ENCODE measurements at regions not wholly inside any gene's neighbourhood (a gene's known extent, or its start where the extent isn't known, plus 50 kb on each side); places are given as distances from the start of the nearest gene placed in this dataset.

DNA sequence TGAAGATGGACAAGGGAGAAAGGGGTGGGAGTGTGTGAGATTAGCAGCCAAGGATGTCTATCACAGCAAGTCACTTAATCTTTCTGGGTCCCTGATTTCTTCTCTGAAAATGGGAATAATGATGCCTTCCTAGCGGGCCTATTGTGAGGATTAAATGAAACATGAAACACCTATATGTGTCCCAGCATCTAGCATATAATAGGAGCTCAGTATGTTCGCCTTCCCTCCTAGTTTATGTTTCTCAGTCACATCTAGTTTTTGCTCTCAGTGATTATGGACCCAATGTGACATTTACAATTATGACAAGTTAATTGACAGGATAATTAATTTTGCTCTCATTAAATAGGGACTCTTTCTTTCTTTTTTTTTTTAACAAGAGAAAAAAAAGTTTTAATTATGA lies 252.9 kb downstream of the SNX13 start:
- H3K9me3 ChIP-seq: no peaks in the 10 kb centered on the region
- no peaks in the 10 kb centered on the region for H3K36me3 ChIP-seq
- no peak for DNase-seq
- no peak overlapping the region for H3K4me3 ChIP-seq
- H3K4me1 ChIP-seq: no peaks in the 10 kb centered on the region
- 74 to 80% methylated on average over 2 of the region's 2 CpGs for WGBS, 2 donors (ENCODE audit: low coverage in 1 of 2)
- no peaks in the 10 kb centered on the region for H3K27me3 ChIP-seq
- intact Hi-C loops (cut with DNase I; ENCODE audit: low total_unique reads): no loop called here
- H3K27ac ChIP-seq: no peak overlapping the region
- in situ Hi-C loops (cut with MboI; ENCODE audit: low pct_ligation_motif_present in 1 of 4, low pct_unique_long_range_greater_than_20kb in 1 of 4, low sequenced_read_pairs in 3 of 4): loop anchor here in 2 of 4 donors (25.0 kb wide), 1 partner anchor 650 kb away; no protein-coding TSS in a partner anchor
- no peak for TF ChIP-seq POLR2A (IDR thresholded peaks at IDR 0.05)
- TF ChIP-seq EP300 (IDR thresholded peaks at IDR 0.05; ENCODE audit: low read depth): no peak
- TF ChIP-seq, protein P1, sequence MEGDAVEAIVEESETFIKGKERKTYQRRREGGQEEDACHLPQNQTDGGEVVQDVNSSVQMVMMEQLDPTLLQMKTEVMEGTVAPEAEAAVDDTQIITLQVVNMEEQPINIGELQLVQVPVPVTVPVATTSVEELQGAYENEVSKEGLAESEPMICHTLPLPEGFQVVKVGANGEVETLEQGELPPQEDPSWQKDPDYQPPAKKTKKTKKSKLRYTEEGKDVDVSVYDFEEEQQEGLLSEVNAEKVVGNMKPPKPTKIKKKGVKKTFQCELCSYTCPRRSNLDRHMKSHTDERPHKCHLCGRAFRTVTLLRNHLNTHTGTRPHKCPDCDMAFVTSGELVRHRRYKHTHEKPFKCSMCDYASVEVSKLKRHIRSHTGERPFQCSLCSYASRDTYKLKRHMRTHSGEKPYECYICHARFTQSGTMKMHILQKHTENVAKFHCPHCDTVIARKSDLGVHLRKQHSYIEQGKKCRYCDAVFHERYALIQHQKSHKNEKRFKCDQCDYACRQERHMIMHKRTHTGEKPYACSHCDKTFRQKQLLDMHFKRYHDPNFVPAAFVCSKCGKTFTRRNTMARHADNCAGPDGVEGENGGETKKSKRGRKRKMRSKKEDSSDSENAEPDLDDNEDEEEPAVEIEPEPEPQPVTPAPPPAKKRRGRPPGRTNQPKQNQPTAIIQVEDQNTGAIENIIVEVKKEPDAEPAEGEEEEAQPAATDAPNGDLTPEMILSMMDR (IDR thresholded peaks at IDR 0.05): no peak
- no peak for TF ChIP-seq POLR2AphosphoS5 (IDR thresholded peaks at IDR 0.05)

DNA sequence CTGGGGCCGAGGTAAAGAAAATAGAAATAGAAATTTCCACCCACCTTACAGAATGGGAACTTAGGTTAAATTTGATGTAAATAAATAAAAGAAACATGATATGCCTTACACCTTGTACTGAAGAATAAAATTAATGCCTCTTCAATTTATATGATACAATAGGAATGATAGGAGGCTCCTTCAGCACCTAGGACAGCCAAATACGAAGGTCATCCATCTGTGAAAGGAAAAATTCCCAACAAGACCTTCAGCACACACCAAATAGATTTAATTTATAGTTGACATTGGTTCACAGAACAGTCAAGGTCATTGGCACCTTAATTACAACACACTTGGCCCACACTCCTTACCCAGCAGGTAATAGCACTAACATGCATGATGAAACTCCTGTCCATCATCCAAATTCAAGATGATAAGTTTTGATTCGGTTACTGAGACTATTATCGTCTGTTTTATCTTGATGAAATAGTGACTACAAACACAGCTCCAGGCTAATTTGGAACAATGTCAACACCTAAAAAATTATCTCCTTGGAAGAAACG lies 250.9 kb downstream of the SNX13 start:
- H3K36me3 ChIP-seq: no peaks in the 10 kb centered on the region
- TF ChIP-seq POLR2A (IDR thresholded peaks at IDR 0.05) (no peak), EP300 (IDR thresholded peaks at IDR 0.05; ENCODE audit: low read depth) (no peak), POLR2AphosphoS5 (IDR thresholded peaks at IDR 0.05) (no peak)
- TF ChIP-seq, protein P1 (IDR thresholded peaks at IDR 0.05): no peak
- no peak overlapping the region for H3K4me3 ChIP-seq
- no peak for DNase-seq
- in situ Hi-C loops (cut with MboI; ENCODE audit: low pct_ligation_motif_present in 1 of 4, low pct_unique_long_range_greater_than_20kb in 1 of 4, low sequenced_read_pairs in 3 of 4) (loop anchor here in 2 of 4 donors (25.0 kb wide), 1 partner anchor 648 kb away; no protein-coding TSS in a partner anchor), intact Hi-C loops (cut with DNase I; ENCODE audit: low total_unique reads) (no loop called here)
- H3K4me1 ChIP-seq: no peaks in the 10 kb centered on the region
- H3K9me3 ChIP-seq: no peaks in the 10 kb centered on the region
- no peak overlapping the region for H3K27ac ChIP-seq
- no peaks in the 10 kb centered on the region for H3K27me3 ChIP-seq
- 72 to 76% methylated on average over 5 of the region's 5 CpGs for WGBS, 2 donors (ENCODE audit: low coverage in 1 of 2)

DNA sequence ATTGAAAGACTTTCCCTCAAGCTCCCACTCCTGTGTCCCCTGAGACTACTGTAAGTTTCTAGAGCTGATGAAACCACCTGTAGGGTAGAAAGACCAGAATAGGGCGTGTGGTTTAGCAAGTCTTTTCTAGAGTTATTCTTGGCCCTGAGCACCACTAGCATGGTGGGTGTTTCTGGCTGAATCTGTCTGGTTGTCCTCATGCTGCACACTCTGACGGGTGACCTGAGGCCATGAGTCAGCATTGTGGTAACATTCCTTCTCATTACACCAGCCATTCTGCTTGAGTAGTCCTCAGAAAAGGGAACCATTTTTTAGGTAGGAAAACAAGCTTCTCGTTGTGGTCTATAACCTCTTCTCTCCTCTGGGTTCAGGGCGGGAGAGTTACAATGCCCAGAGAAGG lies 250.3 kb downstream of the SNX13 start:
- Histone ChIP-seq H3K36me3 (no peaks in the 10 kb centered on the region), H3K4me1 (no peaks in the 10 kb centered on the region), H3K9me3 (no peaks in the 10 kb centered on the region), H3K27ac (no peak overlapping the region), H3K27me3 (no peaks in the 10 kb centered on the region), H3K4me3 (no peak overlapping the region)
- TF ChIP-seq, protein P1 (IDR thresholded peaks at IDR 0.05): no peak
- TF ChIP-seq POLR2A (IDR thresholded peaks at IDR 0.05): no peak
- TF ChIP-seq POLR2AphosphoS5 (IDR thresholded peaks at IDR 0.05): no peak
- no peak for TF ChIP-seq EP300 (IDR thresholded peaks at IDR 0.05; ENCODE audit: low read depth)
- intact Hi-C loops (cut with DNase I; ENCODE audit: low total_unique reads): no loop called here
- in situ Hi-C loops (cut with MboI; ENCODE audit: low pct_ligation_motif_present in 1 of 4, low pct_unique_long_range_greater_than_20kb in 1 of 4, low sequenced_read_pairs in 3 of 4): loop anchor here in 2 of 4 donors (25.0 kb wide), 1 partner anchor 647 kb away; no protein-coding TSS in a partner anchor
- 54 to 68% methylated on average over 4 of the region's 4 CpGs for WGBS, 2 donors (ENCODE audit: low coverage in 1 of 2)
- no peak for DNase-seq

DNA sequence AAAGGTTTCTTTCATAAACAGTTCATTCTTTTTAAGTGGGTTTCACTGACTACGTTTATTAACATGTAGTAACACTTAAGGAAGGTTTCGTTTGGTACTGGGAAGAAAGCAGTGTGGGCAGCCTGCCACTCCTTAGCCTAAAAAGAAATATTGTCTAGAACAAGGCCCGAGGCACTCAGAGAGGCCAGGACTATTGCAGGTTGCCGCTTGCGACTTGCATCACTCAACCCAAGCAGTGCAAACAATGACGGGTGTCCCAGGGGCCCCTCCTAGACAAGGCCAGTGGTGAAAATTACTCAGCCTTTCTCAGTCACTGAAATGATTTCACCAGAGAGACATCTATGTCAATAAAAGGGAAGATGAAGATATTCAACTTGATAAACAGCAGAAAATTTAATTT lies 243.9 kb downstream of the SNX13 start:
- Histone ChIP-seq H3K27ac (no peak overlapping the region), H3K4me1 (peaks cover 0 to 4% (median 0%) of the 10 kb centered on the region in 4 donors), H3K36me3 (no peaks in the 10 kb centered on the region), H3K4me3 (no peak overlapping the region), H3K27me3 (no peaks in the 10 kb centered on the region), H3K9me3 (peaks cover 10 to 22% of the 10 kb centered on the region in 2 donors)
- DNase-seq: peak; percentile 16
- TF ChIP-seq POLR2A (IDR thresholded peaks at IDR 0.05) (no peak), POLR2AphosphoS5 (IDR thresholded peaks at IDR 0.05) (no peak), EP300 (IDR thresholded peaks at IDR 0.05; ENCODE audit: low read depth) (no peak)
- TF ChIP-seq, protein P1 (IDR thresholded peaks at IDR 0.05): no peak
- intact Hi-C loops (cut with DNase I; ENCODE audit: low total_unique reads): no loop called here
- in situ Hi-C loops (cut with MboI; ENCODE audit: low pct_ligation_motif_present in 1 of 4, low pct_unique_long_range_greater_than_20kb in 1 of 4, low sequenced_read_pairs in 3 of 4): loop anchor here in 2 of 4 donors (25.0 kb wide), 1 partner anchor 641 kb away; no protein-coding TSS in a partner anchor
- WGBS, 2 donors (ENCODE audit: low coverage in 1 of 2): 48 to 68% methylated on average over 6 of the region's 6 CpGs
